Lung (tissue), 11 donors: ENCODE measurements at regions not wholly inside any gene's neighbourhood (a gene's known extent, or its start where the extent isn't known, plus 50 kb on each side); places are given as distances from the start of the nearest gene placed in this dataset.

Experiments
- ATAC-seq: fragments of 200-7000 bp; cut with Tn5 transposase; one replicate; pipeline ENCODE4 v1.9.1; 2020; ENCODE audit warnings: moderate number of reproducible peaks; ENCODE audit not compliant: insufficient read depth, low FRiP score
- DNase-seq, 3 donors: peaks; one replicate each; pipeline ENCODE4 v3.0.0-alpha.2; 2013 to 2017
- H3K27ac ChIP-seq, 2 donors: one replicate each; pipeline ENCODE4 v1.5.1; 2013; ENCODE audit warnings: mild to moderate bottlenecking in 2 of 2, moderate library complexity in 2 of 2, control low read depth in 1 of 2, inconsistent platforms in 1 of 2, low read depth in 1 of 2, low read length in 1 of 2
- H3K27me3 ChIP-seq, 3 donors: one replicate each; pipeline ENCODE4 v1.5.1; 2013; ENCODE audit warnings: low read length in 2 of 3; ENCODE audit not compliant: control insufficient read depth in 3 of 3, insufficient read depth in 3 of 3
- H3K36me3 ChIP-seq, 4 donors: one replicate each; pipeline ENCODE4 v1.5.1; 2013; ENCODE audit warnings: low read length in 4 of 4, mild to moderate bottlenecking in 1 of 4, moderate library complexity in 1 of 4; ENCODE audit not compliant: control insufficient read depth in 4 of 4, insufficient read depth in 4 of 4
- H3K4me1 ChIP-seq, 5 donors: one replicate each; pipeline ENCODE4 v1.5.1; 2013; ENCODE audit warnings: low read length in 5 of 5, mild to moderate bottlenecking in 2 of 5, moderate library complexity in 1 of 5; ENCODE audit not compliant: control insufficient read depth in 5 of 5, insufficient read depth in 5 of 5
- H3K4me3 ChIP-seq: one replicate; pipeline ENCODE4 v1.5.1; 2013; ENCODE audit warnings: mild to moderate bottlenecking, control low read depth, moderate library complexity
- H3K9ac ChIP-seq, 2 donors: one replicate each; pipeline ENCODE4 v1.5.1; 2013; ENCODE audit warnings: low read length in 2 of 2, control low read depth in 1 of 2; ENCODE audit not compliant: insufficient read depth in 1 of 2
- H3K9me3 ChIP-seq, 4 donors: one replicate each; pipeline ENCODE4 v1.5.1; 2013; ENCODE audit warnings: low read length in 3 of 4, mild to moderate bottlenecking in 1 of 4, moderate library complexity in 1 of 4; ENCODE audit not compliant: control insufficient read depth in 4 of 4, insufficient read depth in 3 of 4
- CTCF ChIP-seq: IDR thresholded peaks from 2 replicates; pipeline ENCODE4 v1.5.1; 2012; ENCODE audit warnings: mild to moderate bottlenecking; ENCODE audit errors: control extremely low read depth, extremely low read depth
- WGBS, 2 donors: extraction: QIAGEN DNeasy Blood & Tissue Kit; methylation state at CpG; one replicate each; pipeline ENCODE4 v1.1.7; 2013; 5-methylcytosine and 5-hydroxymethylcytosine counted together
- donor health status: control.
- donor health status: control.
- donor health status: Bipolar disorder and iron deficiency.
- donor health status: healthy.
- donor health status: DM: yes; HTN: yes; CAD: no.

- Histone ChIP-seq H3K36me3 (no peaks in the 10 kb centered on the region), H3K4me1 (peaks cover 0 to 7% (median 3%) of the 10 kb centered on the region in 5 donors)
- WGBS, 2 donors: 87 to 95% methylated on average over 6 of the region's 6 CpGs
Observed at GRCh38 chr6:106884576-106884975, 90.0 kb downstream of the CD24 start.

GRCh38 chr6:106883808-106884262, 90.7 kb downstream of the CD24 start:
- Histone ChIP-seq H3K4me1 (peaks cover 0 to 7% (median 3%) of the 10 kb centered on the region in 5 donors), H3K27me3 (no peaks in the 10 kb centered on the region), H3K9ac (no peak overlapping the region), H3K4me3 (no peak overlapping the region), H3K27ac (no peak overlapping the region), H3K36me3 (no peaks in the 10 kb centered on the region), H3K9me3 (no peaks in the 10 kb centered on the region)
- ATAC-seq (no peak), DNase-seq (peak in 2 of 3 donors; percentile 57 to 72)
- no peak for TF ChIP-seq CTCF
- WGBS, 2 donors: 60 to 62% methylated on average over 4 of the region's 4 CpGs

More at GRCh38 chr6:106884576-106884975, 90.0 kb downstream of the CD24 start:
- DNase-seq (no peak), ATAC-seq (no peak)
- Histone ChIP-seq H3K27ac (no peak overlapping the region), H3K9me3 (no peaks in the 10 kb centered on the region), H3K9ac (no peak overlapping the region), H3K4me3 (no peak overlapping the region), H3K27me3 (no peaks in the 10 kb centered on the region)
- no peak for TF ChIP-seq CTCF

- H3K27ac ChIP-seq: no peak overlapping the region
- no peak for TF ChIP-seq CTCF
- ATAC-seq (no peak), DNase-seq (peak in 1 of 3 donors; percentile 14)
- H3K9me3 ChIP-seq: no peaks in the 10 kb centered on the region
- no peaks in the 10 kb centered on the region for H3K36me3 ChIP-seq
- H3K9ac ChIP-seq: no peak overlapping the region
- H3K27me3 ChIP-seq: no peaks in the 10 kb centered on the region
- 82 to 87% methylated on average over 8 of the region's 8 CpGs for WGBS, 2 donors
- H3K4me1 ChIP-seq: peaks cover 0 to 7% (median 3%) of the 10 kb centered on the region in 5 donors
- H3K4me3 ChIP-seq: no peak overlapping the region
Observed at GRCh38 chr6:106882601-106883518, 91.7 kb downstream of the CD24 start.
